Activated CD4-positive, alpha-beta T cell treated with anti-CD3 and anti-CD28 coated beads, Interleukin-10, Interleukin-2, amounts not matched to agents 100 ng/mL and 50 ng/mL, durations not matched to agents 16 hours and 8 hours (primary cell): ENCODE measurements at regions not wholly inside any gene's neighbourhood (a gene's known extent, or its start where the extent isn't known, plus 50 kb on each side); places are given as distances from the start of the nearest gene placed in this dataset.
"Not testable (repeated sequence)": the region's sequence is repeated elsewhere in the genome, so short reads cannot be mapped to it uniquely, and the experiment has no call there.

Source experiments
- DNase-seq: peaks from one replicate; pipeline ENCODE4 v3.0.0-alpha.2; 2020

DNA sequence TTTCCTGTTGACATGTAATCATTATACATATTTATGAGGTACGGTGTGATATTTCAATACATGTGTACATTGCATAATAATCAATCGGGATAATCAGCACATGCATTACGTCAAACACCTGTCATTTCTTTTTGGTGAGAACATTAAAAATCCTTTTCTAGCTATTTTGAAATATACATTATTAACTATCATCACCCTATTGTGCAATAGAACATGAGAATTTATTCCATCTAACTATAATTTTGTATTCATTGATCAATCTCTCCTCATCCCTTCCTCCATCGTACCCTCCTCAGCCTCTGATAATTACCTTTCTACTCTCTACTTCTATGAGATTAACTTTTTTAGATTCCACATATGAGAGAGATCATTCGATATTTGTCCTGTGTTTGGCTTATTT, 170.9 kb upstream of the GHR start:
- no peak for DNase-seq

- DNase-seq: not testable (repeated sequence)
These were observed 163.3 kb upstream of the GHR start for GRCh38 chr5:42259914-42260313.

DNA sequence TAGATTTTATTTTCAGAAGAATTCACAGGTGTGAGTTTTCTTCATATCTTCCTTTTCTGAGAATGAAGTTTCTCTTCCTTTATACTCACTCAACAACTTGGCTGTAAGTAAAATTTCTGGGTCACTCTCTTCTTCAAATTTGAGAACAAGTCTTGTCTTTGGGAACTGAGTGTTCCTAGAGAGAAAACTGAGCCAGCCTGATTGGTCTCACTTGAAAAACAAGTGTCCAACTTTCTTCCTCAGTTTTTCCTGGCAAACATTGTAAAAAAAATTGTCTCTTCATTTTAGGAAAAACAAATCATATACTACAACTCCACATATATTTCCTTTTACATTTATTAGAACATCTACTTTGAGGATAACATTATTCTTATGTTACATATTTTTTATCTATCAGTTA, 156.1 kb upstream of the GHR start:
- no peak for DNase-seq

DNA sequence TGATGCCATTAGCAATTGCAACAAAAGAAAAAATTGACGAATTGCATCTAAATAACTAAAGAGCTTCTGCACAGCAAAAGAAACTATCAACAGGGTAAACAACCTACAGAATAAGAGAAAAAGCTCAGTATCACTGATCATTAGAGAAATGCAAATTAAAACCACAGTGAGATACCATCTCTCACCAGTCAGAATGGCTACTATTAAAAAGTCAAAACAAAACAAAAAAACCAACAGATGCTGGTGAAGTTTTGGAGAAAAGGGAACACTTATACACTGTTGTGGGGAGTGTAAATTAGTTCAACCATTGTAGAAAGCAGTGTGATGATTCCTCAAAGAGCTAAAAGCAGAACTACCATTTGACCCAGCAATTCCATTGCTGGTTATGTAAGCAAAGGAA, 155.1 kb upstream of the GHR start:
- not testable (repeated sequence) for DNase-seq

DNA sequence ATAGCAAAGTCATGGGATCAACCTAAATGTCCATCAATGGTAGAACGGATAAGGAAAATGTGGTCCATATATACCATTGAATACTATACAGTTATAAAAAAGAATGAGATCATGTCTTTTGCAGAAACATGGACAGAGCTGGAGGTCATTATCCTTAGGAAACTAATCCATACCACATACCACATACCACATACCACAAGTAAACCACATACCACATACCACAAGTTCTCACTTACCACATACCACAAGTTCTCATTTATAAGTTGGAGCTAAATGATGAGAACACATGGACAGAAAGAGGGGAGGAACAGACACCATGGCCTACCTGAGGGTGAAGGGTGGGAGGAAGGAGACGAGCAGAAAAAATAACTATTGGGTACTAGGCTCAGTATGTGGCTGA, 154.6 kb upstream of the GHR start:
- no peak for DNase-seq

- DNase-seq: no peak
These were observed 152.5 kb upstream of the GHR start for GRCh38 chr5:42270771-42271170.

DNA sequence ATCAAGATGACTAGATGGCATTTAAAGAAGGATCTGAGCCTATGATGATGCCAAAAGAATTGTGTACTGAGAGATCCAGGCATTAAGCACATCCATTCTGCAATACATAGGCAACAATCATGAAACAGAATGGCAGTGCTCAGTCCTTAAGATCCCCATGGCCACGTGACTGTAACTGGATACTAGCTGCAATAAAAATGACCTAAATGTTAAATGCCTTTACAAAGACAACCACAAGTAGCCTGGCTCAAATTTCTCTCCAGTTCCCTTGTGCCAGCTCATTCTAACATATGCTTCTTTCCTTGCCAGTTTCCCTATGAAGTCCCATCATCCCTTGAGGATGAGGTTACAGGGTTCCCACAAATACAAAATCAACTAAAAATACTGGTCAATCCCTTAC, 148.3 kb upstream of the GHR start:
- no peak for DNase-seq

GRCh38 chr5:42277293-42277692, 145.9 kb upstream of the GHR start:
- DNase-seq: no peak

GRCh38 chr5:42284584-42284983, 138.7 kb upstream of the GHR start:
- no peak for DNase-seq

GRCh38 chr5:42285230-42285629, 138.0 kb upstream of the GHR start:
- DNase-seq: no peak

- DNase-seq: no peak
These were observed 122.7 kb upstream of the GHR start for GRCh38 chr5:42300496-42300895.

GRCh38 chr5:42301349-42301748, 121.9 kb upstream of the GHR start:
- no peak for DNase-seq

GRCh38 chr5:42302186-42302585, 121.1 kb upstream of the GHR start:
- no peak for DNase-seq

DNA sequence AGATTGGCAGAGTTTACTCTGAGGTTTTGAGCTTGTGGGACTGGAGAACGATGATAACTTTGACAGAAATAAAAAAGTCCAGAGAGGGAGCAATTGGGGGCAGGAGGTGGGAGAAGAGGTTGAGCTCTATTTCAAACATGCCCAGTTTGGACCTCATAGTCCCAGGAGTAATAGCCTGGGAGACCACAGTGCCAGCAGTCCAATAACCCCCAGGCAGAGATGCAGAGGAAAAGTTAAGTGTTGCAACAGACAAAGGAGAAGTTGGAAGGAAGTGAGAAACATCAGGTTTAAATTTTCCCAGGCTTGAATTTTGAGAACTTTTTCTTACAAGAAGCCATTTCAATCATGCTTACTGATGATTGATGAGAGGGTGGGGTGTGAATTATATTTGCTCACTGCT, 117.0 kb upstream of the GHR start:
- DNase-seq: no peak

GRCh38 chr5:42309865-42310264, 113.4 kb upstream of the GHR start:
- DNase-seq: no peak

DNA sequence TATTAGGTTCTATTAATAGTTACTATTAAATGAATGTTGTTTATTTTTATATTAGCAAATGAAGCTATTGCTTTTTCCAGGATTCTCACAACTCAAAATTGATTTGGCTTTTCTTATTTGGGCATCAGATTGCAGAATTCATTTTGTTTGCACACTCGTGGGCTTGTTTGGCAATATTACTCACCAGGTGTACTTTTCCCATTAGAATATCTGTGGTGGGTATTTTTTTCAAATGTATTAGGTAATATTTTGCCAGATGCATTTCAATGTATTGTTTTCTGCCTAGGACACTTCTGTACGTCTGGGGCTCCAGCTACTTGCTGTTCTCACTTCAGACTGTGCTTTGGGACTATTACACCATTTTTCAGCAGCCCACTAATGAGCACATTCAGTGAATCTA, 108.0 kb upstream of the GHR start:
- no peak for DNase-seq

GRCh38 chr5:42317575-42317974, 105.7 kb upstream of the GHR start:
- no peak for DNase-seq

GRCh38 chr5:42319546-42319945, 103.7 kb upstream of the GHR start:
- not testable (repeated sequence) for DNase-seq

DNA sequence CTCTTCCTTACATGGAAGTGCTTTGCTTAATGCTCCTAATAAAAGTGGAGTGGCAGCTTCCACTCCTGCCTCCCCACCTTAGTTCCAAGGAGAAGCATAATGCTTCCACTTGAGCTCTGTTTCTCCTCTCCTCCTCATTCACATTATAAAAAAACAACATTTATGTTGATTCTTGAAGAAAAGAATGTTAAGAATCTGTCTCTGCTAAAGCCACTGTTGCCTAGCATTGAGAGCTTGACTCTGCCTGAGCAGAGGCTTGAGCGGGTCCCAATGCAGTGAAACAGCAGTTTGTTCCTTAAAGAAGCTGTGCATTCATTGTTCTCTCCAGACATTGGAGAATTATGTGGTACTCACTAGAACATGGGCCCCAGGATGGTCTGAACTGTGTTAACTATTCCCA, 101.5 kb upstream of the GHR start:
- DNase-seq: no peak

DNA sequence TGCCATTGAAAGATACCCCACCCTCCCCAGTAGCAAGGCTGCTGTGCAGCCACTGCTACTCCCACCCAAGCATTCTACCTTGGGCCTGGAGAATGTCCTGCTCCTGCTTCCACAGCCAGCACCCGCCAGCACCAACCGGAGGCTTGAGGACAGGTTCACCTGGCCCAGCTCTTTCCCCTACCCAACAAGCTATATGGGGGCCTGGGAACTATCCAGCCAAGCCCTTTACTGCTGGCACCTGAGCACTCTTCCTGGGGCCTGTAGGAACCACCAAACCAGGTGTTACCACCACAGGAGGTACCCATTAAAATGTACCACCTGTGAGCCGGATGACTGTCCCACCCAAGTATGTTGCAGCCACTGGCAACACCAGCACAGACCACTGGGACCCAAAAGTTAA, 86.1 kb upstream of the GHR start:
- no peak for DNase-seq

DNA sequence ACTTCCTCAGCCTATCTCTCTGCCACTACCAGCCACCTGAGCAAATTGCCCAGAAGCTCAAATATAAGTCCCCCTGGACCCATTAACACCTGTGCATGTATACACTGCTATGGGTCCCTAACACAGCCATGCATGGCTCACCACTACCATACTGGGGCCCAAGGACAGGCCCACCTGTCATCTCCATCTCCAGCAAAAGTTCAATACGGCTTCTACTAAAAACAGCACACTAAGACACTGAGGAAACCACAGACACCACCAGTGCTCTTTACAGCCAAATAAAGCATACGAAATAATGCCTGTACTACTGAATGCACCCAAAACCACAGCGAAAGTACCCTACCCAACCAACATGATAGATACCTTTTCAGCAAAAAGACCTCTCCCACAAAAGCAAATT, 85.6 kb upstream of the GHR start:
- DNase-seq: no peak

- no peak for DNase-seq
These were observed 85.1 kb upstream of the GHR start for GRCh38 chr5:42338136-42338535.

- no peak for DNase-seq
These were observed 74.1 kb upstream of the GHR start for GRCh38 chr5:42349163-42349562.

GRCh38 chr5:42351956-42352355, 71.3 kb upstream of the GHR start:
- DNase-seq: no peak

GRCh38 chr5:42360056-42360455, 63.2 kb upstream of the GHR start:
- DNase-seq: no peak

GRCh38 chr5:42360616-42361314, 62.5 kb upstream of the GHR start:
- DNase-seq: no peak
